ENCODE measurements at regions not wholly inside any gene's neighbourhood (a gene's known extent, or its start where the extent isn't known, plus 50 kb on each side); places are given as distances from the start of the nearest gene placed in this dataset.
"Not testable (repeated sequence)": the region's sequence is repeated elsewhere in the genome, so short reads cannot be mapped to it uniquely, and the experiment has no call there.

DNA sequence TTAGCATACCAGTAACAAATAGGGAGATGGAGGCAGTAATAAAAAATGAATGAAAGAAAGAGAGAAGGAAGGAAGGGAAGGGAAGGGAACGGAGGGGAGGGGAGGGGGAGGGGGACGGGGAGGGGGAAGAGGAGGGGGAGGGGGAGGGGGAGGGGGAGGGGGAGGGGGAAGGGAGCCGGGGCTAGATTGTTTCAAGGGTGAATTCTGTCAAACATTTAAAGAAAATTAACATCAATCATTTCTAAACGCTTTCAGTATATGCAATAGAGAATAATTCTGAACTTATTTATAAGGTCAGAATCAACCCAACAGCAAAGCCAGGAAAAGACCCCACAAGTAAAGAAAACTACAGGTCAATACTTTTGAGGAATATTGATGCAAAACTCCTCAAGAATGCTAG is 858.8 kb upstream of the GYPC start:
- ATAC-seq (no peak), DNase-seq (no peak)
- Histone ChIP-seq H3K4me2 (ENCODE audit: low read length) (no peak overlapping the region), H3K36me3 (ENCODE audit: low read depth, low read length) (no peaks in the 10 kb centered on the region), H3K4me3 (ENCODE audit: low read length) (no peak overlapping the region), H3F3A (ENCODE audit: low read length, unreplicated experiment) (no peaks in the 10 kb centered on the region), H3K79me2 (ENCODE audit: low read length) (no peaks in the 10 kb centered on the region), H3K27ac (ENCODE audit: low read length) (no peak overlapping the region), H3K27me3 (ENCODE audit: low read length) (no peaks in the 10 kb centered on the region), H4K20me1 (ENCODE audit: low read length) (no peaks in the 10 kb centered on the region), H3K9me2 (replicated peaks; ENCODE audit: low read length) (no peaks in the 10 kb centered on the region), H2AFZ (ENCODE audit: low read length) (no peak overlapping the region), H3K9ac (ENCODE audit: low read length) (no peak overlapping the region), H3K9me3 (ENCODE audit: low read length) (0 out of 2 replicates have a peak, but pooled peaks cover 20% of the 10 kb centered on the region), H3K4me1 (ENCODE audit: insufficient read depth, low read length) (no peaks in the 10 kb centered on the region)
- no TSS peak for BruUV-seq (replicated peaks)
- ChIA-PET POLR2A (ENCODE audit: unreplicated experiment) (no interaction called here), CTCF (no interaction called here)
- intact Hi-C loops (cut with micrococcal nuclease), result no loop called here
- TF ChIP-seq EZH2 (IDR thresholded peaks at IDR 0.05; ENCODE audit: low read length, unreplicated experiment) (no peak), EZH2phosphoT487 (IDR thresholded peaks at IDR 0.05; ENCODE audit: borderline replicate concordance, low read length) (no peak)
- TF ChIP-seq, protein P1, sequence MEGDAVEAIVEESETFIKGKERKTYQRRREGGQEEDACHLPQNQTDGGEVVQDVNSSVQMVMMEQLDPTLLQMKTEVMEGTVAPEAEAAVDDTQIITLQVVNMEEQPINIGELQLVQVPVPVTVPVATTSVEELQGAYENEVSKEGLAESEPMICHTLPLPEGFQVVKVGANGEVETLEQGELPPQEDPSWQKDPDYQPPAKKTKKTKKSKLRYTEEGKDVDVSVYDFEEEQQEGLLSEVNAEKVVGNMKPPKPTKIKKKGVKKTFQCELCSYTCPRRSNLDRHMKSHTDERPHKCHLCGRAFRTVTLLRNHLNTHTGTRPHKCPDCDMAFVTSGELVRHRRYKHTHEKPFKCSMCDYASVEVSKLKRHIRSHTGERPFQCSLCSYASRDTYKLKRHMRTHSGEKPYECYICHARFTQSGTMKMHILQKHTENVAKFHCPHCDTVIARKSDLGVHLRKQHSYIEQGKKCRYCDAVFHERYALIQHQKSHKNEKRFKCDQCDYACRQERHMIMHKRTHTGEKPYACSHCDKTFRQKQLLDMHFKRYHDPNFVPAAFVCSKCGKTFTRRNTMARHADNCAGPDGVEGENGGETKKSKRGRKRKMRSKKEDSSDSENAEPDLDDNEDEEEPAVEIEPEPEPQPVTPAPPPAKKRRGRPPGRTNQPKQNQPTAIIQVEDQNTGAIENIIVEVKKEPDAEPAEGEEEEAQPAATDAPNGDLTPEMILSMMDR (conservative IDR thresholded peaks at IDR 0.05; ENCODE audit: low read depth, low read length), result no peak

DNA sequence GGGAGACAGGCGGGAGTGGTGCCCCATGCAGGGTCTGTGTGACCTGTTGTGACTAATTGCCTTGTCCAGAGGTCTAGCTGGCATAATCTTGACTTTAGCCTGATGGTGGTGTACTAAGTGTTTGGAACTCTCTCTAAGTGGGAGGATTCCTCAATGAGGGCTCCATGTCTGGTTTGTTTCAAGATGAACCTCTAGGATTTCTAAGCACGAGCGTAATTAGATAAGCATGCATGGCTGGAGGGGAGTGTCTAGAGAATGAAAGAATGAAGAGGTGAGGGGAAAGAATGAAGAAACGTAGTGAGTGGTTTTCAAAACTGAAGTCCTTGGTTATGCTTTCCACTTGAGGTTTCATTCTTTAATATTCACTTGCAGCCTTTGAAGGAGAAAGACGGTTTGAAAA is 833.2 kb upstream of the GYPC start:
- Histone ChIP-seq H3K4me2 (ENCODE audit: low read length) (no peak overlapping the region), H3K27me3 (ENCODE audit: low read length) (no peaks in the 10 kb centered on the region), H3K9ac (ENCODE audit: low read length) (no peak overlapping the region), H3K9me2 (replicated peaks; ENCODE audit: low read length) (no peaks in the 10 kb centered on the region), H3K9me3 (ENCODE audit: low read length) (peaks cover under 1% of the 10 kb centered on the region; the same call in 1 of the 2 replicates), H2AFZ (ENCODE audit: low read length) (no peak overlapping the region), H3K79me2 (ENCODE audit: low read length) (no peaks in the 10 kb centered on the region), H3K4me1 (ENCODE audit: insufficient read depth, low read length) (no peaks in the 10 kb centered on the region), H3K4me3 (ENCODE audit: low read length) (no peak overlapping the region), H3F3A (ENCODE audit: low read length, unreplicated experiment) (no peaks in the 10 kb centered on the region), H3K27ac (ENCODE audit: low read length) (no peak overlapping the region), H3K36me3 (ENCODE audit: low read depth, low read length) (no peaks in the 10 kb centered on the region), H4K20me1 (ENCODE audit: low read length) (no peaks in the 10 kb centered on the region)
- CTCF ChIA-PET, result no interaction called here
- ATAC-seq (no peak), DNase-seq (no peak)
- POLR2A ChIA-PET (ENCODE audit: unreplicated experiment), result no interaction called here
- BruUV-seq (replicated peaks), result no TSS peak
- intact Hi-C loops (cut with micrococcal nuclease), result no loop called here
- TF ChIP-seq, protein P1 (conservative IDR thresholded peaks at IDR 0.05; ENCODE audit: low read depth, low read length), result no peak
- no peak for TF ChIP-seq EZH2phosphoT487 (IDR thresholded peaks at IDR 0.05; ENCODE audit: borderline replicate concordance, low read length)
- no peak for TF ChIP-seq EZH2 (IDR thresholded peaks at IDR 0.05; ENCODE audit: low read length, unreplicated experiment)

DNA sequence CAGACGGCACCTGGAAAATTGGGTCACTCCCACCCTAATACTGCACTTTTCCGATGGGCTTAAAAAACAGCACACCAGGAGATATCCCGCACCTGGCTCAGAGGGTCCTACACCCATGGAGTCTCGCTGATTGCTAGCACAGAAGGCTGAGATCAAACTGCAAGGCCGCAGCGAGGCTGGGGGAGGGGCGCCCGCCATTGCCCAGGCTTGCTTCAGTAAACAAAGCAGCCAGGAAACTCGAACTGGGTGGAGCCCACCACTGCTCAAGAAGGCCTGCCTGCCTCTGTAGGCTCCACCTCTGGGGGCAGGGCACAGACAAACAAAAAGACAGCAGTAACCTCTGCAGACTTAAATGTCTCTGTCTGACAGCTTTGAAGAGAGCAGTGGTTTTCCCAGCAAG is 830.2 kb upstream of the GYPC start:
- DNase-seq; CTCF ChIA-PET; H4K20me1 ChIP-seq (ENCODE audit: low read length); H3K9me2 ChIP-seq (replicated peaks; ENCODE audit: low read length); H3K9me3 ChIP-seq (ENCODE audit: low read length); BruUV-seq (replicated peaks); H3K36me3 ChIP-seq (ENCODE audit: low read depth, low read length); H3K79me2 ChIP-seq (ENCODE audit: low read length); POLR2A ChIA-PET (ENCODE audit: unreplicated experiment); H3K27ac ChIP-seq (ENCODE audit: low read length); H3K4me2 ChIP-seq (ENCODE audit: low read length); H3K4me3 ChIP-seq (ENCODE audit: low read length); H3K4me1 ChIP-seq (ENCODE audit: insufficient read depth, low read length); H3K27me3 ChIP-seq (ENCODE audit: low read length); ATAC-seq; H3F3A ChIP-seq (ENCODE audit: low read length, unreplicated experiment); H3K9ac ChIP-seq (ENCODE audit: low read length); H2AFZ ChIP-seq (ENCODE audit: low read length); intact Hi-C loops (cut with micrococcal nuclease): not testable (repeated sequence)
